IMR-90 (cell line): ENCODE measurements at regions not wholly inside any gene's neighbourhood (a gene's known extent, or its start where the extent isn't known, plus 50 kb on each side); places are given as distances from the start of the nearest gene placed in this dataset.

Source experiments
- ATAC-seq: fragments of 200-7000 bp; cut with Tn5 transposase; 2 replicates; pipeline ENCODE4 v1.9.1; 2020; ENCODE audit warnings: low read depth, mild to moderate bottlenecking, moderate library complexity
- BruUV-seq: library from RNA; stranded (reverse); fragments of 400-500 nt; replicated peaks from 2 replicates; lab custom pipeline; 2021; lab: Mats Ljungman, UMichigan
- CTCF ChIA-PET: fragments of 300-600 bp; formaldehyde crosslinking; extraction: SDS; loops from one replicate; lab custom pipeline; 2021; ENCODE audit warnings: antibody characterized with exemption; lab: Yijun Ruan, JAX
- POLR2A ChIA-PET: fragments of 300-600 bp; sonication (Branson Sonifier 250); formaldehyde crosslinking; loops from one replicate; lab custom pipeline; 2022; ENCODE audit warnings: antibody characterized with exemption; ENCODE audit not compliant: unreplicated experiment; lab: Charles Lee
- DNase-seq: peaks from one replicate; pipeline ENCODE4 v3.0.0; 2013
- H2AFZ ChIP-seq: replicated peaks from 2 replicates; pipeline ENCODE3; 2013; ENCODE audit warnings: low read length, mild to moderate bottlenecking; ENCODE audit not compliant: poor library complexity
- H2AK5ac ChIP-seq: 2 replicates; pipeline ENCODE4 v1.6.1; 2013; ENCODE audit warnings: low read depth, low read length, inconsistent platforms
- H2AK9ac ChIP-seq: replicated peaks from 2 replicates; pipeline ENCODE3; 2013; ENCODE audit warnings: mild to moderate bottlenecking, low read depth, low read length, moderate library complexity; ENCODE audit not compliant: poor library complexity
- H2BK120ac ChIP-seq: 2 replicates; pipeline ENCODE4 v1.6.1; 2013; ENCODE audit warnings: low read depth, low read length, inconsistent platforms
- H2BK15ac ChIP-seq: 3 replicates; pipeline ENCODE4 v1.6.1; 2013; ENCODE audit warnings: low read depth, low read length, inconsistent platforms
- H2BK20ac ChIP-seq: 2 replicates; pipeline ENCODE4 v1.6.1; 2013; ENCODE audit warnings: low read depth, mild to moderate bottlenecking, inconsistent platforms, low read length, moderate library complexity
- H2BK5ac ChIP-seq: 2 replicates; pipeline ENCODE4 v1.6.1; 2013; ENCODE audit warnings: mild to moderate bottlenecking, low read depth, low read length, inconsistent platforms; ENCODE audit not compliant: poor library complexity, severe bottlenecking
- H3K14ac ChIP-seq: replicated peaks from 2 replicates; pipeline ENCODE4 v1.6.1; 2013; ENCODE audit warnings: low read depth, low read length, inconsistent platforms
- H3K18ac ChIP-seq: 2 replicates; pipeline ENCODE4 v1.6.1; 2013; ENCODE audit warnings: low read depth, low read length, control low read depth
- H3K23ac ChIP-seq: 2 replicates; pipeline ENCODE4 v1.6.1; 2013; ENCODE audit warnings: low read depth, low read length, inconsistent platforms
- H3K27ac ChIP-seq: 2 replicates; pipeline ENCODE4 v1.5.1; 2013; ENCODE audit warnings: mild to moderate bottlenecking, control low read depth, low read length; ENCODE audit not compliant: insufficient read depth
- H3K27me3 ChIP-seq: 2 replicates; pipeline ENCODE4 v1.6.1; 2013; ENCODE audit warnings: low read length; ENCODE audit not compliant: control insufficient read depth, insufficient read depth
- H3K36me3 ChIP-seq: 2 replicates; pipeline ENCODE4 v1.6.1; 2013; ENCODE audit warnings: low read length, mixed read lengths; ENCODE audit not compliant: control insufficient read depth, insufficient read depth
- H3K4ac ChIP-seq: 2 replicates; pipeline ENCODE4 v1.6.1; 2013; ENCODE audit warnings: low read depth, low read length, inconsistent platforms
- H3K4me1 ChIP-seq: 2 replicates; pipeline ENCODE4 v1.6.1; 2013; ENCODE audit warnings: low read length, mixed read lengths; ENCODE audit not compliant: control insufficient read depth, insufficient read depth
- H3K4me2 ChIP-seq: 2 replicates; pipeline ENCODE4 v1.6.1; 2013; ENCODE audit warnings: low read depth, mild to moderate bottlenecking, control low read depth, low read length, moderate library complexity
- H3K4me3 ChIP-seq: 2 replicates; pipeline ENCODE4 v1.5.1; 2013; ENCODE audit warnings: low read depth, mild to moderate bottlenecking, control low read depth, low read length, moderate library complexity; ENCODE audit not compliant: insufficient read depth
- H3K56ac ChIP-seq: 2 replicates; pipeline ENCODE4 v1.6.1; 2013; ENCODE audit warnings: low read length, inconsistent platforms; ENCODE audit not compliant: insufficient read depth; ENCODE audit errors: extremely low read depth
- H3K79me1 ChIP-seq, 2 experiments: 2 replicates each; pipeline ENCODE4 v1.6.1; 2013; ENCODE audit warnings: low read length in 2 of 2, inconsistent platforms in 1 of 2, low read depth in 1 of 2
- H3K9ac ChIP-seq: 2 replicates; pipeline ENCODE4 v1.6.1; 2013; ENCODE audit warnings: low read depth, low read length, control low read depth
- H3K9me1 ChIP-seq: 2 replicates; pipeline ENCODE4 v1.6.1; 2013; ENCODE audit warnings: low read length, inconsistent platforms; ENCODE audit not compliant: insufficient read depth
- H3K9me3 ChIP-seq: 2 replicates; pipeline ENCODE4 v1.6.1; 2013; ENCODE audit warnings: low read length; ENCODE audit not compliant: control insufficient read depth, insufficient read depth
- H4K20me1 ChIP-seq: 2 replicates; pipeline ENCODE4 v1.6.1; 2013; ENCODE audit warnings: low read length, inconsistent platforms; ENCODE audit not compliant: insufficient read depth
- H4K5ac ChIP-seq: 2 replicates; pipeline ENCODE4 v1.6.1; 2013; ENCODE audit warnings: mild to moderate bottlenecking, low read depth, low read length, control low read depth
- H4K8ac ChIP-seq, 2 experiments: 2 replicates each; pipeline ENCODE4 v1.6.1; 2013; ENCODE audit warnings: low read depth in 2 of 2, low read length in 2 of 2, control low read depth in 1 of 2, inconsistent platforms in 1 of 2
- H4K91ac ChIP-seq: 2 replicates; pipeline ENCODE4 v1.6.1; 2013; ENCODE audit warnings: low read depth, low read length, inconsistent platforms; ENCODE audit not compliant: insufficient read depth
- BHLHE40 ChIP-seq: fragments of 150-350 bp; IDR thresholded peaks from 2 replicates; pipeline ENCODE4 v1.6.1; 2016; ENCODE audit warnings: mild to moderate bottlenecking, low read depth, low read length
- CHD1 ChIP-seq: IDR thresholded peaks from 2 replicates; pipeline ENCODE4 v1.6.1; 2012; ENCODE audit warnings: low read depth, low read length, improper control_type of control experiment
- CTCF ChIP-seq: conservative IDR thresholded peaks from 2 replicates; pipeline ENCODE4 v1.5.1; 2012; ENCODE audit warnings: mild to moderate bottlenecking, low read depth, low read length, improper control_type of control experiment
- ELK1 ChIP-seq: fragments of 150-350 bp; IDR thresholded peaks from 2 replicates; pipeline ENCODE4 v1.6.1; 2016; ENCODE audit warnings: low read depth, mild to moderate bottlenecking, low read length, moderate library complexity, borderline replicate concordance
- FOS ChIP-seq: fragments of 150-350 bp; IDR thresholded peaks from 2 replicates; pipeline ENCODE4 v1.6.1; 2016; ENCODE audit warnings: low read depth, low read length
- MAZ ChIP-seq: IDR thresholded peaks from 2 replicates; pipeline ENCODE4 v1.6.1; 2012; ENCODE audit warnings: low read depth, mild to moderate bottlenecking, low read length, improper control_type of control experiment, moderate library complexity, borderline replicate concordance
- NFE2L2 ChIP-seq: fragments of 150-350 bp; IDR thresholded peaks from 2 replicates; pipeline ENCODE4 v1.6.1; 2016; ENCODE audit warnings: low read depth, mild to moderate bottlenecking, low read length
- USF2 ChIP-seq: fragments of 150-350 bp; IDR thresholded peaks from 2 replicates; pipeline ENCODE4 v1.6.1; 2017; ENCODE audit warnings: mild to moderate bottlenecking, antibody characterized with exemption, low read length, low read depth
- WGBS, 2 experiments: methylation state at CpG; one replicate each; pipeline versions ENCODE4 v1.1.5 to v1.1.7; 2013; ENCODE audit warnings: missing lambda C conversion rate in 2 of 2; ENCODE audit not compliant: insufficient read length in 1 of 2; ENCODE audit errors: extremely low coverage in 2 of 2; 5-methylcytosine and 5-hydroxymethylcytosine counted together
- dilution Hi-C: fragments of 300-500 bp; cut with HindIII; formaldehyde crosslinking; loops from one replicate; pipeline ENCODE4 v1.14.3; 2018; ENCODE audit warnings: low sequenced_read_pairs; ENCODE audit not compliant: unreplicated experiment
- in situ Hi-C: fragments of 300-500 bp; cut with MboI; formaldehyde crosslinking; loops from 3 replicates; pipeline ENCODE4 v1.14.3; 2019; ENCODE audit warnings: low sequenced_read_pairs, inconsistent platforms, mixed read lengths
- intact Hi-C: fragments of 100-400 bp; cut with micrococcal nuclease; formaldehyde crosslinking; loops from 2 replicates; pipeline ENCODE4 v1.10.0; 2022

GRCh38 chr9:101902051-101902450 is 163.6 kb upstream of the GRIN3A start:
- Histone ChIP-seq H2AK9ac (no peak overlapping the region), H2BK120ac (no peak overlapping the region), H2AK5ac (no peak overlapping the region), H4K8ac (no peak overlapping the region), H3K4me1 (no peaks in the 10 kb centered on the region), H4K20me1 (no peaks in the 10 kb centered on the region), H4K91ac (no peak overlapping the region), H2BK15ac (no peak overlapping the region), H3K4me3 (no peak overlapping the region), H4K5ac (no peak overlapping the region), H2BK20ac (no peak overlapping the region), H3K4ac (no peak overlapping the region), H3K27me3 (no peaks in the 10 kb centered on the region), H3K4me2 (no peak overlapping the region), H3K9me3 (peaks cover 5% of the 10 kb centered on the region), H3K9me1 (no peaks in the 10 kb centered on the region), H3K9ac (no peak overlapping the region), H2AFZ (no peak overlapping the region), H3K56ac (no peak overlapping the region), H3K14ac (no peak overlapping the region), H2BK5ac (no peak overlapping the region), H3K79me1 (no peaks in the 10 kb centered on the region), H3K36me3 (no peaks in the 10 kb centered on the region), H3K27ac (no peak overlapping the region), H3K23ac (no peak overlapping the region), H3K18ac (no peak overlapping the region)
- no peak for DNase-seq
- intact Hi-C loops: no loop called here
- ChIA-PET CTCF (no interaction called here), POLR2A (no interaction called here)
- in situ Hi-C loops: no loop called here
- 0% methylated on average over 1 of the region's 2 CpGs; no CpG with 5 or more reads in 1 of the 2 experiments for WGBS, 2 experiments
- dilution Hi-C loops: no loop called here
- BruUV-seq: no TSS peak
- ATAC-seq: no peak
- TF ChIP-seq USF2 (no peak), ELK1 (no peak), BHLHE40 (no peak), NFE2L2 (no peak), CHD1 (no peak), CTCF (no peak), FOS (no peak), MAZ (no peak)
